K562 (cell line): ENCODE measurements at regions not wholly inside any gene's neighbourhood (a gene's known extent, or its start where the extent isn't known, plus 50 kb on each side); places are given as distances from the start of the nearest gene placed in this dataset.

Experiments used
- ATAC-seq: fragments of 200-7000 bp; cut with Tn5 transposase; 3 replicates; pipeline ENCODE4 v1.9.1; 2020; ENCODE audit warnings: moderate library complexity
- BruUV-seq: library from RNA; stranded (reverse); fragments of 400-500 nt; replicated peaks from 2 replicates; lab custom pipeline; 2021; lab: Mats Ljungman, UMichigan
- CTCF ChIA-PET: fragments of 300-600 bp; formaldehyde crosslinking; extraction: SDS; loops from one replicate; lab custom pipeline; 2021; ENCODE audit warnings: low intra/inter-chr PET ratio; lab: Yijun Ruan, JAX
- POLR2A ChIA-PET: fragments of 300-600, 350-650 bp; sonication (Branson Sonifier 250); formaldehyde crosslinking; extraction: SDS; loops from one replicate; lab custom pipeline; 2021; ENCODE audit warnings: antibody characterized with exemption, inconsistent platforms; lab: Yijun Ruan, JAX
- DNase-seq, 4 experiments: peaks; one replicate each; pipeline versions ENCODE4 v3.0.0 to v3.0.0-alpha.2; 2011 to 2018; ENCODE audit warnings: low spot score in 3 of 4, mixed read lengths in 3 of 4; ENCODE audit errors: extremely low read depth in 1 of 4
- FAIRE-seq: peaks from 2 replicates; lab custom pipeline; 2011; peaks lifted over from hg19 to GRCh38; lab: Jason Lieb, UNC
- H2AFZ ChIP-seq: 2 replicates; pipeline ENCODE4 v1.6.0; 2011; ENCODE audit warnings: low read depth, low read length, control low read depth, inconsistent platforms
- H3K27ac ChIP-seq: fragments of 200-600 bp; 3 replicates; pipeline ENCODE4 v1.8.0; 2011; ENCODE audit warnings: low read depth, mild to moderate bottlenecking, control low read depth, inconsistent platforms, low read length, moderate library complexity, mixed read lengths; ENCODE audit errors: extremely low read depth
- H3K27me3 ChIP-seq, 2 experiments: fragments of 300-600 bp in 1 of 2; 2 replicates in 1 of 2; 3 replicates in 1 of 2; pipeline versions ENCODE4 v1.6.0 to v1.8.0; 2011; ENCODE audit warnings: inconsistent platforms in 2 of 2, low read length in 2 of 2, mild to moderate bottlenecking in 1 of 2, mixed read lengths in 1 of 2, moderate library complexity in 1 of 2; ENCODE audit not compliant: control insufficient read depth in 2 of 2, insufficient read depth in 2 of 2
- H3K36me3 ChIP-seq: fragments of 300-600 bp; 3 replicates; pipeline ENCODE4 v1.8.0; 2011; ENCODE audit warnings: mild to moderate bottlenecking, low read length, inconsistent platforms; ENCODE audit not compliant: control insufficient read depth, insufficient read depth
- H3K4me1 ChIP-seq, 2 experiments: fragments of 200-600 bp in 1 of 2; replicated peaks in 1 of 2; 2 replicates in 1 of 2; 3 replicates in 1 of 2; pipeline versions ENCODE4 v1.5.1 to v1.8.0; 2011; ENCODE audit warnings: inconsistent platforms in 2 of 2, low read length in 2 of 2, mild to moderate bottlenecking in 1 of 2, mixed read lengths in 1 of 2, moderate library complexity in 1 of 2; ENCODE audit not compliant: control insufficient read depth in 2 of 2, insufficient read depth in 2 of 2
- H3K4me2 ChIP-seq: 2 replicates; pipeline ENCODE4 v1.6.1; 2011; ENCODE audit warnings: low read length, control low read depth, inconsistent platforms, mixed read lengths; ENCODE audit not compliant: insufficient read depth
- H3K4me3 ChIP-seq: fragments of 200-600 bp; sonication (generic), shearing (Covaris generic); 2 replicates; pipeline ENCODE4 v1.5.1; 2016; ENCODE audit warnings: control low read depth, inconsistent platforms
- H3K79me2 ChIP-seq: fragments of 200-600 bp; 3 replicates; pipeline ENCODE4 v1.8.0; 2011; ENCODE audit warnings: low read length, inconsistent platforms; ENCODE audit not compliant: control insufficient read depth, insufficient read depth
- H3K9ac ChIP-seq, 2 experiments: 2 replicates each; pipeline versions ENCODE4 v1.6.0 to v1.6.1; 2011; ENCODE audit warnings: low read depth in 2 of 2, low read length in 2 of 2, control low read depth in 1 of 2, inconsistent platforms in 1 of 2, mild to moderate bottlenecking in 1 of 2, mixed read lengths in 1 of 2; ENCODE audit not compliant: insufficient read depth in 1 of 2
- H3K9me1 ChIP-seq: one replicate; pipeline ENCODE4 v1.6.0; 2011; ENCODE audit warnings: inconsistent platforms, mild to moderate bottlenecking, low read length, moderate library complexity; ENCODE audit not compliant: control insufficient read depth, insufficient read depth
- H3K9me3 ChIP-seq: replicated peaks from 2 replicates; pipeline ENCODE4 v1.5.1; 2011; ENCODE audit warnings: low read depth, low read length, inconsistent platforms; ENCODE audit not compliant: control insufficient read depth, insufficient read depth
- H4K20me1 ChIP-seq: replicated peaks from 2 replicates; pipeline ENCODE4 v1.6.1; 2011; ENCODE audit warnings: low read length, inconsistent platforms, mixed read lengths; ENCODE audit not compliant: control insufficient read depth, insufficient read depth
- ARID1B ChIP-seq: fragments of 450-650 bp; IDR thresholded peaks from 2 replicates; pipeline ENCODE4 v1.6.1; 2016; ENCODE audit warnings: antibody characterized with exemption, mild to moderate bottlenecking, inconsistent platforms
- C11orf30 ChIP-seq: fragments of 450-650 bp; IDR thresholded peaks from 2 replicates; pipeline ENCODE4 v1.6.1; 2016; ENCODE audit warnings: low read depth, mild to moderate bottlenecking
- CCNT2 ChIP-seq: IDR thresholded peaks from 2 replicates; pipeline ENCODE4 v1.6.1; 2011; ENCODE audit warnings: borderline replicate concordance, low read depth, mild to moderate bottlenecking, moderate library complexity, mixed read lengths, low read length; ENCODE audit not compliant: insufficient read length; ENCODE audit errors: extremely low read depth
- HEY1 ChIP-seq: fragments of 250-450 bp; sonication (Bioruptor Pico); IDR thresholded peaks from 2 replicates; pipeline ENCODE4 v1.5.0; 2020; ENCODE audit warnings: mild to moderate bottlenecking, moderate library complexity, borderline replicate concordance
- KLF13 ChIP-seq: fragments of 450-650 bp; IDR thresholded peaks from 2 replicates; pipeline ENCODE4 v1.6.1; 2016; ENCODE audit warnings: missing genetic modification characterization, low read depth, mild to moderate bottlenecking, missing compliant biosample characterization, moderate library complexity, borderline replicate concordance
- KLF6 ChIP-seq: fragments of 250-450 bp; sonication (Bioruptor Pico); IDR thresholded peaks from 2 replicates; pipeline ENCODE4 v1.4.0; 2020; ENCODE audit warnings: mild to moderate bottlenecking, moderate library complexity, borderline replicate concordance
- NFIC ChIP-seq: fragments of 450-650 bp; IDR thresholded peaks from 2 replicates; pipeline ENCODE4 v1.6.1; 2017; ENCODE audit warnings: mild to moderate bottlenecking, inconsistent platforms
- POLR2B ChIP-seq: fragments of 450-650 bp; IDR thresholded peaks from 2 replicates; pipeline ENCODE4 v1.6.1; 2018; ENCODE audit warnings: low read depth; ENCODE audit not compliant: partially characterized antibody
- POLR3A ChIP-seq: IDR thresholded peaks from 2 replicates; pipeline ENCODE4 v1.6.1; 2011; ENCODE audit warnings: borderline replicate concordance, mild to moderate bottlenecking, moderate library complexity; ENCODE audit not compliant: insufficient read length, insufficient read depth; ENCODE audit errors: extremely low read depth
- PYGO2 ChIP-seq: fragments of 450-650 bp; IDR thresholded peaks from 2 replicates; pipeline ENCODE4 v1.6.1; 2016; ENCODE audit warnings: mild to moderate bottlenecking, missing genetic modification characterization, moderate library complexity, missing compliant biosample characterization
- SMAD1 ChIP-seq: fragments of 150-350 bp; IDR thresholded peaks from 2 replicates; pipeline ENCODE4 v1.6.1; 2014; ENCODE audit warnings: low read length, low read depth; ENCODE audit not compliant: partially characterized antibody
- TBL1XR1 ChIP-seq, 2 experiments: IDR thresholded peaks; 2 replicates each; pipeline ENCODE4 v1.6.1; 2012; ENCODE audit warnings: improper control_type of control experiment in 2 of 2, low read length in 2 of 2, mild to moderate bottlenecking in 1 of 2
- TRIM28 ChIP-seq: fragments of 450-650 bp; IDR thresholded peaks from 2 replicates; pipeline ENCODE4 v1.6.1; 2017
- U2AF1 ChIP-seq: fragments of 200-400 bp; formaldehyde crosslinking; optimal IDR thresholded peaks from 2 replicates; pipeline ENCODE3; 2017; ENCODE audit warnings: mild to moderate bottlenecking, low read depth, low read length, moderate library complexity
- WHSC1 ChIP-seq: IDR thresholded peaks from one replicate; pipeline ENCODE4 v1.6.1; 2012; ENCODE audit warnings: low read length, control low read depth, inconsistent platforms
- ZC3H8 ChIP-seq: fragments of 450-650 bp; IDR thresholded peaks from 2 replicates; pipeline ENCODE4 v1.6.1; 2017
- ZNF134 ChIP-seq: fragments of 250-450 bp; sonication (Bioruptor Pico); conservative IDR thresholded peaks from 2 replicates; pipeline ENCODE4 v1.4.0; 2020
- WGBS: fragments of 100-300 bp; shearing (Covaris generic); methylation state at CpG from one replicate; pipeline ENCODE4 v1.1.6; 2016; ENCODE audit warnings: low coverage, mixed read lengths; ENCODE audit not compliant: insufficient coverage; ENCODE audit errors: missing lambda C conversion rate; 5-methylcytosine and 5-hydroxymethylcytosine counted together
- in situ Hi-C: fragments of 300-500 bp; cut with MboI; formaldehyde crosslinking; loops from 4 replicates; pipeline ENCODE4 v1.15.0; 2018; ENCODE audit warnings: inconsistent platforms, mixed read lengths
- intact Hi-C: fragments of 100-400 bp; cut with micrococcal nuclease; formaldehyde crosslinking; loops from 2 replicates; pipeline ENCODE4 v1.14.2; 2022

GRCh38 chr6:44606504-44606903, 219.0 kb downstream of the CDC5L start:
- CTCF ChIA-PET = no interaction called here
- no peak for TF ChIP-seq KLF13 (tag)
- TF ChIP-seq C11orf30 = no peak
- TF ChIP-seq NFIC = peak; percentile 86
- BruUV-seq = no TSS peak
- H3K4me2 ChIP-seq = no peak overlapping the region
- H4K20me1 ChIP-seq = no peaks in the 10 kb centered on the region
- ATAC-seq = no peak; the same call in 1 of the 3 replicates
- no peak overlapping the region for H2AFZ ChIP-seq
- 1% methylated on average over 8 of the region's 8 CpGs for WGBS
- POLR2A ChIA-PET = interaction anchor here (0.5 kb wide), 1 partner anchor 1400 kb away, joined by 3 read pairs; no protein-coding TSS in a partner anchor
- H3K27me3 ChIP-seq = peaks cover 0 to 15% of the 10 kb centered on the region in 2 experiments; a peak in 3 of 5 replicates
- no peaks in the 10 kb centered on the region for H3K9me1 ChIP-seq
- peak in 1 of 4 experiments; percentile 8 for DNase-seq
- in situ Hi-C loops (no loop called here), intact Hi-C loops (no loop called here)
- H3K9me3 ChIP-seq = no peaks in the 10 kb centered on the region
- no peak overlapping the region for H3K27ac ChIP-seq
- no peaks in the 10 kb centered on the region for H3K36me3 ChIP-seq
- no peak overlapping the region for H3K9ac ChIP-seq
- no peak overlapping the region for H3K4me3 ChIP-seq
- FAIRE-seq = no peak
- no peaks in the 10 kb centered on the region for H3K4me1 ChIP-seq
- H3K79me2 ChIP-seq = no peaks in the 10 kb centered on the region

- CTCF ChIA-PET = no interaction called here
- BruUV-seq = no TSS peak
- TF ChIP-seq PYGO2 = no peak
- no peak for TF ChIP-seq SMAD1
- TF ChIP-seq POLR3A = no peak
- TF ChIP-seq ARID1B = no peak
- no peak for TF ChIP-seq TRIM28
- no peak for TF ChIP-seq TBL1XR1 (IDR thresholded peaks at IDR 0.05; ENCODE audit: low read length in 2 of 2)
- no peak for TF ChIP-seq CCNT2
- TF ChIP-seq WHSC1 = no peak
- no peak for TF ChIP-seq HEY1
- no peak for TF ChIP-seq KLF6 (CRISPR knock-in tag)
- TF ChIP-seq ZC3H8 = no peak
- no peak for TF ChIP-seq ZNF134 (CRISPR knock-in tag)
- no peak for TF ChIP-seq U2AF1
- TF ChIP-seq POLR2B = no peak
Measured at GRCh38 chr6:44606976-44607375, 219.5 kb downstream of the CDC5L start.

More at GRCh38 chr6:44606976-44607375, 219.5 kb downstream of the CDC5L start:
- intact Hi-C loops (no loop called here), in situ Hi-C loops (no loop called here)
- no peaks in the 10 kb centered on the region for H3K79me2 ChIP-seq
- H3K4me1 ChIP-seq = no peaks in the 10 kb centered on the region
- FAIRE-seq = no peak
- H3K9me1 ChIP-seq = no peaks in the 10 kb centered on the region
- peaks cover 0 to 15% of the 10 kb centered on the region in 2 experiments; a peak in 3 of 5 replicates for H3K27me3 ChIP-seq
- POLR2A ChIA-PET = no interaction called here
- no peak for ATAC-seq
- no peak overlapping the region for H3K4me3 ChIP-seq
- no peaks in the 10 kb centered on the region for H4K20me1 ChIP-seq
- no peak overlapping the region for H3K9ac ChIP-seq
- DNase-seq = no peak
- no peaks in the 10 kb centered on the region for H3K36me3 ChIP-seq
- H2AFZ ChIP-seq = no peak overlapping the region
- no peak overlapping the region for H3K4me2 ChIP-seq
- 1% methylated on average over 6 of the region's 6 CpGs for WGBS
- H3K27ac ChIP-seq = no peak overlapping the region
- no peaks in the 10 kb centered on the region for H3K9me3 ChIP-seq
